ENCODE measurements at regions not wholly inside any gene's neighbourhood (a gene's known extent, or its start where the extent isn't known, plus 50 kb on each side); places are given as distances from the start of the nearest gene placed in this dataset.

GRCh38 chr9:32319312-32319929 lies 65.0 kb upstream of the ACO1 start:
- Histone ChIP-seq H3K4me1 (replicated peaks; ENCODE audit: insufficient read depth) (no peaks in the 10 kb centered on the region), H4K20me1 (ENCODE audit: insufficient read depth) (no peaks in the 10 kb centered on the region), H3K4me2 (no peak overlapping the region), H3F3A (ENCODE audit: insufficient read depth, low read depth) (no peaks in the 10 kb centered on the region), H3K9me3 (ENCODE audit: insufficient read depth, low read depth) (no peaks in the 10 kb centered on the region), H3K9me2 (ENCODE audit: insufficient read depth) (no peaks in the 10 kb centered on the region), H3K27me3 (ENCODE audit: insufficient read depth, low read depth) (no peaks in the 10 kb centered on the region), H3K27ac (no peak overlapping the region), H2AFZ (no peak overlapping the region), H3K4me3 (no peak overlapping the region), H3K79me2 (ENCODE audit: low read depth) (no peaks in the 10 kb centered on the region), H3K36me3 (ENCODE audit: low read depth) (no peaks in the 10 kb centered on the region)
- TF ChIP-seq CTCF (conservative IDR thresholded peaks at IDR 0.05) = no peak
- BruUV-seq (replicated peaks) = no TSS peak
- CTCF ChIA-PET = no interaction called here
- POLR2A ChIA-PET (ENCODE audit: unreplicated experiment) = interaction anchor here (0.5 kb wide), 1 partner anchor 303 kb away, joined by 3 read pairs; no protein-coding TSS in a partner anchor
- intact Hi-C loops (cut with micrococcal nuclease; ENCODE audit: unreplicated experiment) = no loop called here
- DNase-seq = no peak

- intact Hi-C loops (cut with micrococcal nuclease; ENCODE audit: unreplicated experiment) = no loop called here
- no peak for TF ChIP-seq EZH2 (IDR thresholded peaks at IDR 0.05; ENCODE audit: low read depth)
- TF ChIP-seq CTCF (conservative IDR thresholded peaks at IDR 0.05) = no peak
- H2AFZ ChIP-seq = no peak overlapping the region
- H3F3A ChIP-seq (ENCODE audit: insufficient read depth, low read depth) = no peaks in the 10 kb centered on the region
- H3K4me3 ChIP-seq = no peak overlapping the region
- BruUV-seq (replicated peaks) = no TSS peak
- no peaks in the 10 kb centered on the region for H3K79me2 ChIP-seq (ENCODE audit: low read depth)
- H3K27ac ChIP-seq = no peak overlapping the region
- ChIA-PET POLR2A (ENCODE audit: unreplicated experiment) (no interaction called here), CTCF (no interaction called here)
- no peaks in the 10 kb centered on the region for H4K20me1 ChIP-seq (ENCODE audit: insufficient read depth)
- H3K27me3 ChIP-seq (ENCODE audit: insufficient read depth, low read depth) = no peaks in the 10 kb centered on the region
- H3K4me2 ChIP-seq = no peak overlapping the region
- H3K9me3 ChIP-seq (ENCODE audit: insufficient read depth, low read depth) = no peaks in the 10 kb centered on the region
- H3K4me1 ChIP-seq (replicated peaks; ENCODE audit: insufficient read depth) = no peaks in the 10 kb centered on the region
- H3K9me2 ChIP-seq (ENCODE audit: insufficient read depth) = no peaks in the 10 kb centered on the region
- H3K36me3 ChIP-seq (ENCODE audit: low read depth) = no peaks in the 10 kb centered on the region
- DNase-seq = no peak
Observed at GRCh38 chr9:32322622-32323021, 61.8 kb upstream of the ACO1 start.

GRCh38 chr9:32326146-32326545 lies 58.3 kb upstream of the ACO1 start:
- H3K27ac ChIP-seq = no peak overlapping the region
- no peak overlapping the region for H2AFZ ChIP-seq
- CTCF ChIA-PET = no interaction called here
- BruUV-seq (replicated peaks) = no TSS peak
- no peak for TF ChIP-seq EZH2 (IDR thresholded peaks at IDR 0.05; ENCODE audit: low read depth)
- no peak for TF ChIP-seq CTCF (conservative IDR thresholded peaks at IDR 0.05)
- no peaks in the 10 kb centered on the region for H3K9me2 ChIP-seq (ENCODE audit: insufficient read depth)
- H3K9me3 ChIP-seq (ENCODE audit: insufficient read depth, low read depth) = no peaks in the 10 kb centered on the region
- intact Hi-C loops (cut with micrococcal nuclease; ENCODE audit: unreplicated experiment) = no loop called here
- H3K4me2 ChIP-seq = no peak overlapping the region
- no peaks in the 10 kb centered on the region for H3F3A ChIP-seq (ENCODE audit: insufficient read depth, low read depth)
- H3K4me3 ChIP-seq = no peak overlapping the region
- no peak for DNase-seq
- POLR2A ChIA-PET (ENCODE audit: unreplicated experiment) = no interaction called here
- H3K4me1 ChIP-seq (replicated peaks; ENCODE audit: insufficient read depth) = no peaks in the 10 kb centered on the region
- H3K36me3 ChIP-seq (ENCODE audit: low read depth) = no peaks in the 10 kb centered on the region
- no peaks in the 10 kb centered on the region for H3K27me3 ChIP-seq (ENCODE audit: insufficient read depth, low read depth)
- no peaks in the 10 kb centered on the region for H3K79me2 ChIP-seq (ENCODE audit: low read depth)
- H4K20me1 ChIP-seq (ENCODE audit: insufficient read depth) = no peaks in the 10 kb centered on the region

Measured in PC-9 (cell line).